Caco-2 (cell line): ENCODE measurements at regions not wholly inside any gene's neighbourhood (a gene's known extent, or its start where the extent isn't known, plus 50 kb on each side); places are given as distances from the start of the nearest gene placed in this dataset.

ENCODE experiments used
- BruUV-seq: library from RNA; stranded (reverse); fragments of 400-500 nt; replicated peaks from 2 replicates; lab custom pipeline; 2021; lab: Mats Ljungman, UMichigan
- CTCF ChIA-PET: fragments of 300-600 bp; sonication (Branson Sonifier 250); formaldehyde crosslinking; loops from one replicate; lab custom pipeline; 2022; ENCODE audit warnings: antibody characterized with exemption; lab: Charles Lee
- POLR2A ChIA-PET: fragments of 300-600 bp; sonication (Branson Sonifier 250); formaldehyde crosslinking; loops from one replicate; lab custom pipeline; 2022; ENCODE audit warnings: antibody characterized with exemption; lab: Charles Lee
- DNase-seq, 2 experiments: peaks; one replicate each; pipeline versions ENCODE4 v3.0.0 to v3.0.0-alpha.2; 2020 to 2022
- H3K27me3 ChIP-seq: replicated peaks from 2 replicates; pipeline ENCODE4 v1.6.0; 2011; ENCODE audit warnings: low read length; ENCODE audit not compliant: control insufficient read depth, insufficient read depth
- H3K36me3 ChIP-seq: 2 replicates; pipeline ENCODE4 v1.5.1; 2011; ENCODE audit warnings: low read length; ENCODE audit not compliant: control insufficient read depth, insufficient read depth
- H3K4me1 ChIP-seq: fragments of 250-450 bp; sonication (Bioruptor Pico); 2 replicates; pipeline ENCODE4 v1.5.1; 2020; ENCODE audit warnings: mild to moderate bottlenecking
- H3K4me3 ChIP-seq: 2 replicates; pipeline ENCODE4 v1.5.1; 2011; ENCODE audit warnings: low read depth, mild to moderate bottlenecking, control low read depth, low read length
- H3K9me3 ChIP-seq: fragments of 250-450 bp; sonication (Bioruptor Pico); 2 replicates; pipeline ENCODE4 v1.5.1; 2020; ENCODE audit warnings: mild to moderate bottlenecking, moderate library complexity
- H3K27ac Mint-ChIP-seq: one replicate; pipeline ENCODE4 v1.8.0; 2022; ENCODE audit warnings: mixed read lengths; ENCODE audit not compliant: unreplicated experiment
- H3K27me3 Mint-ChIP-seq: one replicate; pipeline ENCODE4 v1.8.0; 2022; ENCODE audit warnings: mixed read lengths; ENCODE audit not compliant: insufficient read depth, unreplicated experiment
- H3K36me3 Mint-ChIP-seq: one replicate; pipeline ENCODE4 v1.8.0; 2022; ENCODE audit warnings: mild to moderate bottlenecking, mixed read lengths; ENCODE audit not compliant: insufficient read depth, unreplicated experiment
- H3K4me1 Mint-ChIP-seq: one replicate; pipeline ENCODE4 v1.8.0; 2022; ENCODE audit warnings: low read depth, mixed read lengths; ENCODE audit not compliant: unreplicated experiment
- H3K4me3 Mint-ChIP-seq: one replicate; pipeline ENCODE4 v1.8.0; 2022; ENCODE audit warnings: mild to moderate bottlenecking, moderate library complexity, mixed read lengths; ENCODE audit not compliant: unreplicated experiment
- H3K9me3 Mint-ChIP-seq: one replicate; pipeline ENCODE4 v1.8.0; 2022; ENCODE audit warnings: mixed read lengths; ENCODE audit not compliant: unreplicated experiment
- intact Hi-C: fragments of 100-400 bp; cut with micrococcal nuclease; formaldehyde crosslinking; loops from one replicate; pipeline ENCODE4 v1.10.0; 2022; ENCODE audit not compliant: unreplicated experiment
- TF ChIP-seq, protein P1 (sequence below), 2 experiments: fragments of 200-600 bp in 1 of 2; IDR thresholded peaks; 1 replicate in 1 of 2; 2 replicates in 1 of 2; pipeline versions ENCODE4 v1.5.1 to v1.8.0; 2011 to 2022; ENCODE audit warnings: antibody characterized with exemption in 1 of 2, control low read depth in 1 of 2, inconsistent platforms in 1 of 2, low read depth in 1 of 2, low read length in 1 of 2, mild to moderate bottlenecking in 1 of 2, moderate library complexity in 1 of 2; ENCODE audit not compliant: insufficient read depth in 1 of 2, severe bottlenecking in 1 of 2, unreplicated experiment in 1 of 2

DNA sequence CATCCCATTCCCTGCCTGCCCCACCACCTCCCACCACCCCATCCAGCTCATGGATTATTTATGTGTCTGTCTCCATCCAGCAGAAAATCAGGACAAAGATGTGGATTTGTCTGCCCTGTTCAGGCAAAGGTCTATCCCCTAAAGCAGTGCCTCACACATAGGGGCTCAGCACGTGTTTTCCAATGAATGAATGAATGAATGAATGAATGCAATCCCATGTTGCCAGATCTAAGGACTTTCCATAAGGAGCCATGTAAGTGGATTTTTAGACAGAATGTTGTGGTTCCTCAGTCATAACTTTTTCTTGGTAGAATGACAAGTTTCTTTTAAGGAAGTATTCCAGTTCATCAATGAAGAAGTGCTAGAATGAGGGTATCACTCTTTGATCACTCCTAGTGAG lies 133.7 kb downstream of the RNASET2 start:
- CTCF ChIA-PET, result no interaction called here
- H3K9me3 Mint-ChIP-seq, result no peaks in the 10 kb centered on the region

DNA sequence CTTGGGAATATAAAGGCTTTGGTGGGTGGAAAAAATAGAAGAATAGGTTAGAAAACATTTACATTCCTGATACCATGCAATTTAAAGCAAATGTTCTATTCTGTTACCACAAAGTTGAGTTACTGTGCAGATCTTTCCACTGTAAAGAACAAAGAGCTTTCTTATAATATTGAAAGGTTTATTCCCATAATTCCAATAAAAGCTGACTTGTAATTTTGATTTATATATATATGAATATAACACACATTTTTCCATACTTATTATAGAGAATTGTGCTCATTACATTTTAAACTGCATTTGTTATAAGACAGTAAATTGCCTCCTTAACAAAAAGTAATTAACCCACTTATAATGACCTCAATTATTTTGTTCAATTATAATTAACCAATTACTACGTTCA lies 135.9 kb downstream of the RNASET2 start:
- CTCF ChIA-PET, result no interaction called here
- H3K9me3 Mint-ChIP-seq, result no peaks in the 10 kb centered on the region
- Histone ChIP-seq H3K9me3 (no peaks in the 10 kb centered on the region), H3K36me3 (no peaks in the 10 kb centered on the region), H3K4me3 (no peak overlapping the region), H3K4me1 (no peaks in the 10 kb centered on the region), H3K27me3 (no peaks in the 10 kb centered on the region)
- no peaks in the 10 kb centered on the region for H3K4me1 Mint-ChIP-seq
- POLR2A ChIA-PET, result no interaction called here
- intact Hi-C loops, result no loop called here
- H3K4me3 Mint-ChIP-seq, result no peak overlapping the region
- H3K36me3 Mint-ChIP-seq, result no peaks in the 10 kb centered on the region
- no TSS peak for BruUV-seq
- TF ChIP-seq, protein P1, sequence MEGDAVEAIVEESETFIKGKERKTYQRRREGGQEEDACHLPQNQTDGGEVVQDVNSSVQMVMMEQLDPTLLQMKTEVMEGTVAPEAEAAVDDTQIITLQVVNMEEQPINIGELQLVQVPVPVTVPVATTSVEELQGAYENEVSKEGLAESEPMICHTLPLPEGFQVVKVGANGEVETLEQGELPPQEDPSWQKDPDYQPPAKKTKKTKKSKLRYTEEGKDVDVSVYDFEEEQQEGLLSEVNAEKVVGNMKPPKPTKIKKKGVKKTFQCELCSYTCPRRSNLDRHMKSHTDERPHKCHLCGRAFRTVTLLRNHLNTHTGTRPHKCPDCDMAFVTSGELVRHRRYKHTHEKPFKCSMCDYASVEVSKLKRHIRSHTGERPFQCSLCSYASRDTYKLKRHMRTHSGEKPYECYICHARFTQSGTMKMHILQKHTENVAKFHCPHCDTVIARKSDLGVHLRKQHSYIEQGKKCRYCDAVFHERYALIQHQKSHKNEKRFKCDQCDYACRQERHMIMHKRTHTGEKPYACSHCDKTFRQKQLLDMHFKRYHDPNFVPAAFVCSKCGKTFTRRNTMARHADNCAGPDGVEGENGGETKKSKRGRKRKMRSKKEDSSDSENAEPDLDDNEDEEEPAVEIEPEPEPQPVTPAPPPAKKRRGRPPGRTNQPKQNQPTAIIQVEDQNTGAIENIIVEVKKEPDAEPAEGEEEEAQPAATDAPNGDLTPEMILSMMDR (IDR thresholded peaks at IDR 0.05; ENCODE audit: insufficient read depth in 1 of 2, low read depth in 1 of 2, low read length in 1 of 2, severe bottlenecking in 1 of 2, unreplicated experiment in 1 of 2), result no peak
- H3K27me3 Mint-ChIP-seq, result peaks cover 18% of the 10 kb centered on the region
- no peak overlapping the region for H3K27ac Mint-ChIP-seq
- no peak for DNase-seq

More for the DNA sequence above, 133.7 kb downstream of the RNASET2 start:
- Mint-ChIP-seq H3K36me3 (no peaks in the 10 kb centered on the region), H3K27me3 (peaks cover 18% of the 10 kb centered on the region), H3K4me1 (no peaks in the 10 kb centered on the region), H3K27ac (no peak overlapping the region), H3K4me3 (no peak overlapping the region)
- Histone ChIP-seq H3K9me3 (no peaks in the 10 kb centered on the region), H3K36me3 (no peaks in the 10 kb centered on the region), H3K4me1 (no peaks in the 10 kb centered on the region), H3K27me3 (no peaks in the 10 kb centered on the region), H3K4me3 (no peak overlapping the region)
- no peak for DNase-seq
- POLR2A ChIA-PET, result no interaction called here
- TF ChIP-seq, protein P1 (IDR thresholded peaks at IDR 0.05; ENCODE audit: insufficient read depth in 1 of 2, low read depth in 1 of 2, low read length in 1 of 2, severe bottlenecking in 1 of 2, unreplicated experiment in 1 of 2), result no peak
- BruUV-seq, result no TSS peak
- intact Hi-C loops, result no loop called here

DNA sequence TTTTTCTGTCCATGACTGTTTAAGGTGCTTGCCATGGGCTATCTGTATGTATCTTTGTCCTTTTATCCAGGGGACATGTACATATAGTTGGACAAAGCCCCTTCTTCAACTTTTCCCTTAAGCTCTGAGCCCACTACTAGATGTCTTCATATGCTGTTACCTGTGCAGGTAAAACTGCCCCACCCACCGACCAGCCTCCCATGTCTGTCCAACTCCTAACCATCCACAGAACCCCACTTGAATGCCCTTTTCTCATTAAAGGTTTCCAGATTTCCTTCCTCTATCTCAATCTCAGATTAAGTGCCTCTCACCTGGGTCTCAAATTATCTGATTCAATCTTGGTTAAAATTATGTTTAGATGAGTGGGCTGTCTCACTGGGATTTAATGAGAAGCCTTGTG lies 136.3 kb downstream of the RNASET2 start:
- no TSS peak for BruUV-seq
- H3K9me3 Mint-ChIP-seq, result no peaks in the 10 kb centered on the region
- H3K9me3 ChIP-seq, result no peaks in the 10 kb centered on the region
- H3K27me3 ChIP-seq, result no peaks in the 10 kb centered on the region
- no peak overlapping the region for H3K4me3 Mint-ChIP-seq
- H3K4me3 ChIP-seq, result no peak overlapping the region
- H3K36me3 Mint-ChIP-seq, result no peaks in the 10 kb centered on the region
- peaks cover 18% of the 10 kb centered on the region for H3K27me3 Mint-ChIP-seq
- H3K36me3 ChIP-seq, result no peaks in the 10 kb centered on the region
- no peak overlapping the region for H3K27ac Mint-ChIP-seq
- intact Hi-C loops, result no loop called here
- ChIA-PET POLR2A (no interaction called here), CTCF (no interaction called here)
- no peaks in the 10 kb centered on the region for H3K4me1 Mint-ChIP-seq
- no peaks in the 10 kb centered on the region for H3K4me1 ChIP-seq
- DNase-seq, result no peak
- TF ChIP-seq, protein P1 (IDR thresholded peaks at IDR 0.05; ENCODE audit: insufficient read depth in 1 of 2, low read depth in 1 of 2, low read length in 1 of 2, severe bottlenecking in 1 of 2, unreplicated experiment in 1 of 2), result no peak
